ENCODE measurements at regions not wholly inside any gene's neighbourhood (a gene's known extent, or its start where the extent isn't known, plus 50 kb on each side); places are given as distances from the start of the nearest gene placed in this dataset.
"Not testable (repeated sequence)": the region's sequence is repeated elsewhere in the genome, so short reads cannot be mapped to it uniquely, and the experiment has no call there.

DNA sequence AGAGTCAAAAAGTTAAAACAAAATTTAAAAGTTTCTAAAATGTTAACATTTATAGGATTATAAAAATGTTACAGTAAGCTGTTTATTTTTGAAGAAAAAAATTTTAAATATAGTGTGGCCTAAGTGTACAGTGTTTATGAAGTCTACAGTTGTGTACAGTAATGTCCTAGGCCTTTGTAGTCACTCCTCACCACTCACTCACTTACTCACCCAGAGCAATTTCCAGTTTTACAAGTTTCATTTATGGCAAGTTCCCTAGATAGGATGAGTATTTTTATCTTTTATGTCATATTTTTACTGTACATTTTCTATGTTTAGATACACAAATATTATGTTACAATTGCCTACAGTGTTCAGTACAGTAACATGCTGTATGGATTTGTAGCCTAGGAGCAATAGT lies 419.9 kb downstream of the ARL4A start:
- DNase-seq = no peak

- DNase-seq = no peak
Measured at GRCh38 chr7:13108061-13108460, 420.6 kb downstream of the ARL4A start.

DNA sequence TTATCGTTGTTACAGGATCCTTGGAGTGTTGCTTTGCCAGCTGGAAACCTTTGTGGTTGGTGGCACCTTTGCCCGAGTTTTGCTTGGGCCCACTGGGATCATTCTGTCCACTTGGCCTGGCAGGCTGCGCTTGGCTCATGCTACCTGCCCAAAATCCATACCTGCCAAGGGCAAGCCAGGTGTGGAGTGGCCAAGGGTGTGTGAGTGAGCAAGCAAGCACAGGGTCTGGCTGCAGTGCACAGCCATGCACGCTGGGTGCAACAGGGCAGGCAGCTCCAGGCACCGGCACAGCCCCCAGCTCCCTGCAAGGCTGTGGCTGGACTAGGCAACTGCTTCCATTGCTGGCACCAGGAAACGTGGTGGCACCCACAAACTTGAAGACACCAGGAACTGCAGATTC lies 421.8 kb downstream of the ARL4A start:
- no peak for DNase-seq

DNA sequence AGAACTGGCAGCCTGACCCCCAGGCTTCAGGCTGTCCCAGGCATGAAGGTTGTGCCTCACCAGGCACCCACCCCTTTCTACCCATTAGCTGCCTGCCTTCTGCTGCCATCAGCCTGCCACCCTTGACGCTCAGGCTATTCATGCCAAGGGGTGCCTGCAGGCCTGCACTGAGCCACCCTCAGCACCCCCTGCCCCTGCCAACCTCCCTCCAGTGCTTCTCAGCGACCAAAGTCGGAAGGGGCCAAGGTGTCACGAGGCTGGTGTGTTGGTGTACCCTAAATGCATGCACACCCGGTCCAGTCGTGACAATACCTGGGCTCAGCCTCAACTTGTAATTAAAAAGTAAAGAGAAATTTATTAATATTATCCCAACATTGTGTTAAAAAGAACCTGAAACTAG lies 422.7 kb downstream of the ARL4A start:
- no peak for DNase-seq

GRCh38 chr7:13111230-13111629 lies 423.8 kb downstream of the ARL4A start:
- no peak for DNase-seq

DNA sequence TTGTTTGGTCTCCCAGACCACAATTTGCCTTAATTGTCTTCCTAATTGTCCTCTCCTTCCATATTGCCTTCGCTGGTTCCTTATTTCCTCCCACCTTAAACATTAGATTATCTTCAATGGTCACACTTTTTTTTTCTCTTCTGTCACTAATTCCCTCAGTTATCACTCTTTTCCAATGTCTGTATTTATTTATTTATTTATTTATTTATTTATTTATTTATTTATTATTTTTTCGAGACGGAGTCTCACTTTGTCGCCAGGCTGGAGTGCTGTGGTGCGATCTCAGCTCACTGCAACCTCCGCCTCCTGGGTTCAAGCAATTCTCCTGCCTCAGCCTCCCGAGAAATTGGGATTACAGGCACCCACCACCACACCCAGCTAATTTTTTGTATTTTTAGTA lies 426.8 kb downstream of the ARL4A start:
- not testable (repeated sequence) for DNase-seq

GRCh38 chr7:13115157-13115772 lies 427.8 kb downstream of the ARL4A start:
- DNase-seq = no peak

DNA sequence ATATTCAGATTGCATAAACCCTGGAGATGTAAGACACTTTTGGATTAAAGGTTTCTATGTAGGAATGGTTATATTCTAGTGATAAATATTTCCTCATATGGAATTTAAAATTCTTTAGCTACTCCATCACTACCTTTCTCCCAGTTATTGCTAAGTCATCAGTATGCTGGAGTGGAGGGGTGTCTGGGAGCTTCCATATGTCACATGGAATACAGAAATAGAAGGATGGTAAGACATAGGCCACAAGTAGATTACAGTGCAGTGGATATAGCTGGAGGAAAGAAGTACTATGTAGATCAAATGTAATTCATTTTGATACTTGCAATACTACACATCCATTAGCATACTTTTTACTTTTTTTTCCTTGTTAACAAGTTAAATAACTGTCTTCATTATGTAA lies 428.4 kb downstream of the ARL4A start:
- DNase-seq = no peak

DNA sequence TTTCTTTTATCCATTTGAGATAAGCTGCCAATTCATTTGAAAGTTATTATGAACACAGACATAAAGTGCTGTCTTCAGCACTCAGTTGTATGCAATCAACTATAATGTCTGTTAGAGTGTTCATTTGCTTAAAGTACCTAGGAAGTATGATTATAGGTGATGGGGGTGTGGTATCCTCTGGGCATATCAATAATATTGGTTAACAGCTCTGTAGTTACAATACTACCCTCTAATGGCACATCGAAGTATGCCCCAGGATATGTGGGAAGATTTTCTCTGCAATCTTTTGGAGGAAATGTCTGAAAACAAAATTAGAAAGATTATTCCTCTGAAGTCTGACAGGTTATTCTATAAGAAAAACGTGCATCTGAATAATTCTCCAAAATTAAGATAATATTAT lies 429.7 kb downstream of the ARL4A start:
- no peak for DNase-seq

DNA sequence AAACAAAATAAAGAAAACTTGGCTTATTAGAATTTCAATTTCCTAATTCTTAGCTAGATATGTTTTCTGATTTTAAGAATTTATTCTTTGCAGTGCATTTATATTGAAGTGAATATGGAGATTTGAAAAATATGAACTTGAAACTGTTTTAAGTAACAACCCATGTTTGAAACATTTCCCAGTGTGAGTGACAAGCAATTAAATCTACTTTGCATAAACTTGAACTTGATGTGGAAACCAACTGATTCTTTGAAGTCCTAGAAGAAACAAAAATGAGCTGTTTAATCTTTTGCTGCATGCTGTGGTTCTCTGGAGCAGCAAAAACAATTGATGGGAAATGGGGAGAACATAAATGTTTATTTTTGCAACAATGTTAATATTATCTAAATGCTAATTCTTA lies 430.2 kb downstream of the ARL4A start:
- DNase-seq = no peak

DNA sequence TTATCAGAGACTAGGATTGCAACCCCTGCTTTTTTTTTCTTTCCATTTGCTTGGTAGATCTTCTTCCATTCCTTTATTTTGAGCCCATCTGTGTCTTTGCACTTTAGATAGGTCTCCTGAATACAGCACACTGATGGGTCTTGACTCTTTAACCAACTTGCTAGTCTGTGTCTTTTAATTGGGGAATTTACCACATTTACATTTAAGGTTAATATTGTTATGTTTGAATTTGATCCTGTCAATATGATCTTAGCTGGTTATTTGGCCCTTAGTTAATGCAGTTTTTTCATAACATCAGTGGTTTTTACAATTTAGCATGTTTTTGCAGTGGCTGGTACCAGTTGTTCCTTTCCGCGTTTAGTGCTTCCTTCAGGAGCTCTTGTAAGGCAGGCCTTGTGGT lies 437.2 kb downstream of the ARL4A start:
- DNase-seq = not testable (repeated sequence)

- DNase-seq = no peak
Measured at GRCh38 chr7:13126347-13126746, 438.9 kb downstream of the ARL4A start.

GRCh38 chr7:13130321-13130720 lies 442.9 kb downstream of the ARL4A start:
- DNase-seq = no peak

DNA sequence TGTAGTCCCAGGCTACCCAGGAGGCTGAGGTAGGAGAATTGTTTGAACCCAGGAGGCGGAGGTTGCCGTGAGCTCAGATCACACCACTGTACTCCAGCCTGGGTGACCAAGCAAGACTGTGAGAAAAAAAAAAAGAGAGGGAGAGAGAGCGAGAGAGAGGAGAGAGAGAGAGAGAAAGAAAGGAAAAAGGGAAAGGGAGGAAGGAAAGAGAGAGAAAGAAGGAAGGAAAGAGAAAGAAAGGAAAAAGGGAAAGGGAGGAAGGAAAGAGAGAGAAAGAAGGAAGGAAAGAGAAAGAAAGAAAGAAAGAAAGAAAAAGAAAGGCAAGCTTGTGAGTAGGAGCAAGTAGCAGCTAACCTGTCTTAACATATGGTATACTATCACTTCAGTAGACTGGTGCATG lies 443.5 kb downstream of the ARL4A start:
- not testable (repeated sequence) for DNase-seq

GRCh38 chr7:13132314-13132713 lies 444.9 kb downstream of the ARL4A start:
- no peak for DNase-seq

GRCh38 chr7:13136345-13136744 lies 448.9 kb downstream of the ARL4A start:
- not testable (repeated sequence) for DNase-seq

GRCh38 chr7:13139436-13139835 lies 452.0 kb downstream of the ARL4A start:
- DNase-seq = no peak

GRCh38 chr7:13144673-13145072 lies 457.2 kb downstream of the ARL4A start:
- DNase-seq = no peak

DNA sequence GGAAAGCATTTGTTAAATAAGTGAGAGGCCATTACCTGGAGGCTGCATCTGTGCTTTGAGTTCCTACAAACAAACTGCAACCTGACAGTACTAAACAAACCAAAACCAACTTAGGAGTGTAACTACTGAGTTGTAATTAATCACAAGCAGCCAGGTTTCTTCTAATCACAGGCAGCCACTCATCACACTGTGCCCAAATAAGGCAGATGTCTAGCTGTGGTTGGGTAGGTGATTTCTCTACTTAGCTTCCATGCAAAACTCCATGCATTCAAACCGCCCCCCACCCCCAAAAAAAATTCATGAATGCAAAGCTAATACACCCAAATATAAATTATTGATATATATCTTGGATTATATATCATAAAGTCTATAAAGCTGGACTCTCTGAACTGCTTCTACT lies 461.1 kb downstream of the ARL4A start:
- DNase-seq = no peak

DNA sequence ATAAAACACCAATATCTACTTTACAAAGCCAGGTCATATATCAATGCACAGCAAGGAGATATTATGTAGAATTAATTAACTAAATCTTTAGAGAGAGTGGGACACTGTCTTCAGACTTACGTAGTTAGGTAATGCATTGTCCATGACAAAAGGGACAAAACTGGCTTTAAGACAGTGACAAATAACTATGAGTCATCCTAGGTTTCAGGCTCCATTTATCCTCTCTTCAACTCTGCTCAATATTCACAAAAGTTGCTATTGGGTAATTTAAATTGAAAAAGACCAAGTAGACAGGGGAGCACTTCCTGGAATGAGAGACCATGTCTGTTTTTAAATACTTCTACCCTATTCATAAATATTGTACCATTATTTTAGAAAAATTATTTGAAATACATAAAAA lies 464.5 kb downstream of the ARL4A start:
- DNase-seq = no peak

GRCh38 chr7:13152755-13153154 lies 465.3 kb downstream of the ARL4A start:
- DNase-seq = no peak

DNA sequence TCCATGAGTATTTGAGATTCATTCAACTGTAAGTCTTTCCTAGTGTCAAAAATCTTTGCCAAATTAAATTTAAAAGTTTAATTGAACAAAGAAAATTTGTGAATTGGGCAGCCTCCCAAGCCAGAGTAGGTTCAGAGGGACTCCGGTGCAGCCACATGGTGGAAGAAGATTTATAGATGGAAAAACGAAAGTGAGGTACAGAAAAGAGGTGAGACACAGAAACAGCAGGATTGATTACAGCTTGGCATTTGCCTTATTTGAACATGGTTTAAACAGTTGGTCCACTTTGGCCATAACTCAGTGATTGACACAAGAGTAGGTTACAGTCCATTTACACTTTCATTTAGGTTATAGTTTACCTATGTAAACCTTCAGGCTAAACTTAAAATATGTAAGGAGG lies 465.8 kb downstream of the ARL4A start:
- no peak for DNase-seq

- DNase-seq = no peak
Measured at GRCh38 chr7:13153742-13154141, 466.3 kb downstream of the ARL4A start.

DNA sequence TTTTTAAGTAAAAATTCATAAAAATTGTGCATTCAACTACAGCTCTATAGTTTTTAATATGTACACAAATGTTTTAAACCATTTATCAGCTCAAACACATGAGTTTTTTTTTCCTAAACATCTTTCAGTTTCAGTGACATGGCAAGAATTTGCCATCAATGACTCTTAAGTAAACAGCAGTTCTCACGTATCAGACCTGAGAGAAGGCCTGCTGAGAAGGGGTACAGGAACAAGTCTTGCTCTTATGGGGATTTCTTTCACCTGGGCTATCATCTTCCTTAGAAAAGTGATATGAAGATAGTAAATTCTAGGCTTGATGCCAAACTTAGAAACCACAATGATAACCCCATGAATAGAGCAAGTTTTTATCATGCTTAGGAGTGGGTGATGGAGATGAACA lies 467.8 kb downstream of the ARL4A start:
- no peak for DNase-seq

DNA sequence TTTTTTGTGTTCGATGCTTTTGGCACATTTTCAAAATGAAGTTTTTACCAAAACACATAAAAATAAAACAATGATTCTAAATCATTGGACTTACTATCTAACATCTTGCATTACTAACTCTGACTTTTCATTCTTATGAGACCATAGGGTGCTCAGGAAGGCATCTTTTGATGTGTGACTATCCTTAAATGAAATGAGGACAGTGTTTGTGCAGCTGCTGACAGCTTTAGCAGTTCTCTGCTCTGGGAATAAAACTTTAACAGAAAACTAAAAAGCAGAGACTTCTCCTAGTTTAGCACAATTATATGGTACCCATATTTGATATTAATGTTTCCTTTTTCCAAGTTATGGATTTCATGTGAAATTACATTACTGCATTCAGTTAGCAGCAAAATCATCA lies 471.6 kb downstream of the ARL4A start:
- DNase-seq = no peak

Measured in NCI-H187 (cell line).